ENCODE measurements at regions not wholly inside any gene's neighbourhood (a gene's known extent, or its start where the extent isn't known, plus 50 kb on each side); places are given as distances from the start of the nearest gene placed in this dataset.

DNA sequence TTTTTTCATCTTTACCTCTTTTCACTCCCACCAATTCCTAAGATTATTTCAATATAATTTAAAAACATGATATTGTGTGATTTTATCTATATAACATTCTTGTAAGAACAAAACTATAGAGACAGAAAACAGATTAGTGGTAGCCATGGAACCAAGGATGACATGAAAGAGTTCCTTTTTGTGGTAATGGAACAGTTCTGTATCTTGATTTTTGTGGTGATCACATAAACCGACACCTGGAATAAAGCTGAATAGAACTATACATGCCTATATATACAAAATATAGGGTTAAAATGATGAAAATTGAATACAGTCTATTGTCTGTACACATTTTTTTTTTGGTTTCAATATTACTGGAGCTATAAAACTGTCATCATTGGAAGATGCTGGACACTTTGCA, 945.4 kb downstream of the SI start:
- Histone ChIP-seq H3K9me3 (no peaks in the 10 kb centered on the region), H3K36me3 (ENCODE audit: low read depth) (no peaks in the 10 kb centered on the region), H3K4me1 (ENCODE audit: low read depth) (no peaks in the 10 kb centered on the region), H3K4me3 (no peak overlapping the region)
- ATAC-seq (no peak), DNase-seq (no peak)
- TF ChIP-seq, protein P1, sequence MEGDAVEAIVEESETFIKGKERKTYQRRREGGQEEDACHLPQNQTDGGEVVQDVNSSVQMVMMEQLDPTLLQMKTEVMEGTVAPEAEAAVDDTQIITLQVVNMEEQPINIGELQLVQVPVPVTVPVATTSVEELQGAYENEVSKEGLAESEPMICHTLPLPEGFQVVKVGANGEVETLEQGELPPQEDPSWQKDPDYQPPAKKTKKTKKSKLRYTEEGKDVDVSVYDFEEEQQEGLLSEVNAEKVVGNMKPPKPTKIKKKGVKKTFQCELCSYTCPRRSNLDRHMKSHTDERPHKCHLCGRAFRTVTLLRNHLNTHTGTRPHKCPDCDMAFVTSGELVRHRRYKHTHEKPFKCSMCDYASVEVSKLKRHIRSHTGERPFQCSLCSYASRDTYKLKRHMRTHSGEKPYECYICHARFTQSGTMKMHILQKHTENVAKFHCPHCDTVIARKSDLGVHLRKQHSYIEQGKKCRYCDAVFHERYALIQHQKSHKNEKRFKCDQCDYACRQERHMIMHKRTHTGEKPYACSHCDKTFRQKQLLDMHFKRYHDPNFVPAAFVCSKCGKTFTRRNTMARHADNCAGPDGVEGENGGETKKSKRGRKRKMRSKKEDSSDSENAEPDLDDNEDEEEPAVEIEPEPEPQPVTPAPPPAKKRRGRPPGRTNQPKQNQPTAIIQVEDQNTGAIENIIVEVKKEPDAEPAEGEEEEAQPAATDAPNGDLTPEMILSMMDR (IDR thresholded peaks at IDR 0.05) = no peak
- intact Hi-C loops (cut with DNase I, micrococcal nuclease) = no loop called here

DNA sequence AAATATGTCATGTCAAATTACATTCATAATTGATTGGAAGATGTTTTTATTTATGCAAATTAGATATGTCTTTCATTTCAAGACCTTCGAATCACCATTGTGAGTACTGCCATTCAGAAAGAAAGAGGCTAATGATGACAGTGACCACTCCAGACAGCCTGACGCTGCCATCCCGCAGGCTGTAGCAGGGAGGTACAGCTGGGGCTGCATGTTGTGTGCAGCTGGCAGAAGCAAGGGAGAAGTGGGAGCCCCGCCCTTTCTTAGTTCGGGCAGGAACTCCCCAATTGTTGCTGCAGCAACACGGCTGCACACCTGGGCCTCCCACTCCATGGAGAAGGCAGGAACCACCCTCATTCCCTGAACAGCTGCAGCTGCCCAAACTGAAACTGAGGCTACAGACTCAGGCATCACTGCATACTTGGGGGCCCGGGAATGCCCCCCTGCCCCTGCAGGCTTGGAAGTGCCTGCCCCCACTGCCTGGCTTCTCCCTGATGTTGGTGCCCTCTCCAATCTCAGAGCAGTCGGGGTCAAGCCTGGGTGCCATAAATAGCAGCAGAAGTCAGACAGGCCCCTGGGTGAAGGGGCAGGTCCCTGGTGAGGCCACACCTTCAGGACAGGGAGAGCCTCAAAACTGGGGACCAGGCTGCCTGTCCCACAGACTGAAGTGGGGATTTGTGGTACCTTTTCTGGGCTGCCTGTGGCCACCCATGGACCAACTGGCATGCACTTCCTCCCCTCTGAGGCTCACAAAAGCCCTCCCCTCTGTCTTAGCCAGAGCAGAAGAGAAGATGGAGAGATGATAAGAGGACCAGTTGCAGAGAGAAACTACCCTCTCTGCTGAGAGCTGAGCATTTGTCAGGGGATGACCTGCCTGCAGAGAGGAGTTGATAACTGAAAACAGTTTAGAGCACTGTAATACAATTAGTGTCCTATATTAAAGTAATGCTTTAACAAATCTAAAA, 964.6 kb downstream of the SI start:
- Histone ChIP-seq H3K4me1 (ENCODE audit: low read depth) (no peaks in the 10 kb centered on the region), H3K4me3 (no peak overlapping the region), H3K36me3 (ENCODE audit: low read depth) (no peaks in the 10 kb centered on the region), H3K9me3 (no peaks in the 10 kb centered on the region)
- intact Hi-C loops (cut with DNase I, micrococcal nuclease) = no loop called here
- TF ChIP-seq, protein P1 (IDR thresholded peaks at IDR 0.05) = no peak
- DNase-seq = no peak
- no peak for ATAC-seq

DNA sequence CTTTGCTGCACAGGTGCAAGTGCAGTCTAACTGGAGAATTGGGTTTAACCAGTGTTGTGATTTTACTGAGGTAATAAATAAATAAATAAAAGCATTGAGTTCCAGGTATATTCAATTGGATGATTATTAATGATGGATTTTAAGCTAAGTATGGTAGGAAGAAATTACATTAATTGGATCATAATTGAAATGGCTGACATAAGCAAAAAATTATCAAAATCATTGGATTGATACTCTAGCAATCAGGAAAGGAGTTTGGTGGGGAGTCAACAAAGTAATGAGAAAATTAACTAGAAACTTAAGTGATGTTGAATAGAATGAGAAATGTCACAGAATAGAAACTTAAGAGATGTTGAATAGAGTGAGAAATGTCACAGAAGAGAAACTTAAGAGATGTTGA, 981.9 kb downstream of the SI start:
- Histone ChIP-seq H3K36me3 (ENCODE audit: low read depth) (no peaks in the 10 kb centered on the region), H3K4me1 (ENCODE audit: low read depth) (no peaks in the 10 kb centered on the region), H3K4me3 (no peak overlapping the region), H3K9me3 (no peaks in the 10 kb centered on the region)
- TF ChIP-seq, protein P1 (IDR thresholded peaks at IDR 0.05) = no peak
- no peak for DNase-seq
- intact Hi-C loops (cut with DNase I, micrococcal nuclease) = no loop called here
- no peak for ATAC-seq

DNA sequence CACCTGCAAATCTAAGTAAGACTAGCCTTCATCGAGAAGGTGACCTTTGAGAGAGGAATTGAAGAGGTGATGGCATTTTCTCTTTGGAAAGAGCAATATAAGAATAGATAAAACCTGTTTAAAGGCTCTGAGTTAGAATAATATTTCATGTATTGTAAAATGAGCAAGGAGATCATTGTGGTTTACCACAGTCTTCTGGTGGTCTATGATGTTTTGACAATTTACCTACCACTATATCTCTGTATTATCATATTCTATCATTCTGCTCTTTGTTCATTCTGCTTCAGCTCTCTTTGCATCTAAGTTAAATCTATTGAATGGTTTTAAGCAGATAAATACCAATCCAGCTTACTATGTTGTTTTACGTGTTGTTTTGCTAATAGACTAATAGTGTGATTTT, 982.3 kb downstream of the SI start:
- Histone ChIP-seq H3K9me3 (no peaks in the 10 kb centered on the region), H3K4me3 (no peak overlapping the region), H3K36me3 (ENCODE audit: low read depth) (no peaks in the 10 kb centered on the region), H3K4me1 (ENCODE audit: low read depth) (no peaks in the 10 kb centered on the region)
- DNase-seq (no peak), ATAC-seq (no peak)
- intact Hi-C loops (cut with DNase I, micrococcal nuclease) = no loop called here
- TF ChIP-seq, protein P1 (IDR thresholded peaks at IDR 0.05) = no peak

DNA sequence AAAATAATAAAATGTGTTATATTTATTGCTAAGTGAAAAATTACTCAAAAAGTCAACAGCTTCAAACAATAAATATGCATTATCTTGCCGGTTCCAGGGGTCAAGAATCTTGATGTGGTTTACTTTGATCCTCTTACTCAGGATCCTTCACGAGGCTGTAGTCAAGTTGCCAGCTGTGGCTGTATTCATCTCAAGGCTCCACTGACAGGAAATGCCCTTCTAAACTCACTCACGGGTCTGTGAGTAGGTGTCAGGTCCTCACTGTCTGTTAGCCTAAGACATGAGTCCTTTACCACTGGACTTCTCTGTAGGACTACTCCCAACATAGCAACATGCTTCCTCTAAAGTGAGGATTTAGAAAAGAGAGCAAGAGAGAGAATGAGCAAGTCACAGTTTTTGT, 983.0 kb downstream of the SI start:
- no peak for ATAC-seq
- H3K9me3 ChIP-seq = no peaks in the 10 kb centered on the region
- no peaks in the 10 kb centered on the region for H3K36me3 ChIP-seq (ENCODE audit: low read depth)
- H3K4me3 ChIP-seq = no peak overlapping the region
- TF ChIP-seq, protein P1 (IDR thresholded peaks at IDR 0.05) = no peak
- no peaks in the 10 kb centered on the region for H3K4me1 ChIP-seq (ENCODE audit: low read depth)
- intact Hi-C loops (cut with DNase I, micrococcal nuclease) = no loop called here
- no peak for DNase-seq
